ENCODE measurements at regions not wholly inside any gene's neighbourhood (a gene's known extent, or its start where the extent isn't known, plus 50 kb on each side); places are given as distances from the start of the nearest gene placed in this dataset.

- Mint-ChIP-seq H3K4me3 (no peak overlapping the region), H3K36me3 (ENCODE audit: low read depth) (no peaks in the 10 kb centered on the region)
Measured at GRCh38 chr14:100955201-100955600, 51.7 kb upstream of the RTL1 start.

GRCh38 chr14:100962494-100962893 is 59.0 kb upstream of the RTL1 start:
- Mint-ChIP-seq H3K36me3 (ENCODE audit: low read depth) (no peaks in the 10 kb centered on the region), H3K4me1 (no peaks in the 10 kb centered on the region), H3K27me3 (ENCODE audit: low read depth) (peaks cover 13% of the 10 kb centered on the region), H3K27ac (no peak overlapping the region), H3K9me3 (no peaks in the 10 kb centered on the region), H3K4me3 (no peak overlapping the region)
- no peak for TF ChIP-seq CTCF (IDR thresholded peaks at IDR 0.05; ENCODE audit: unreplicated experiment in 3 of 3)

More at GRCh38 chr14:100955201-100955600, 51.7 kb upstream of the RTL1 start:
- H3K9me3 Mint-ChIP-seq: no peaks in the 10 kb centered on the region
- no peak for TF ChIP-seq CTCF (IDR thresholded peaks at IDR 0.05; ENCODE audit: unreplicated experiment in 3 of 3)
- H3K27me3 Mint-ChIP-seq (ENCODE audit: low read depth): peaks cover 6% of the 10 kb centered on the region
- H3K27ac Mint-ChIP-seq: no peak overlapping the region
- H3K4me1 Mint-ChIP-seq: no peaks in the 10 kb centered on the region

- Mint-ChIP-seq H3K9me3 (no peaks in the 10 kb centered on the region), H3K36me3 (ENCODE audit: low read depth) (no peaks in the 10 kb centered on the region), H3K27ac (no peak overlapping the region), H3K4me3 (no peak overlapping the region), H3K27me3 (ENCODE audit: low read depth) (peaks cover 9% of the 10 kb centered on the region), H3K4me1 (no peaks in the 10 kb centered on the region)
- no peak for TF ChIP-seq CTCF (IDR thresholded peaks at IDR 0.05; ENCODE audit: unreplicated experiment in 3 of 3)
Measured at GRCh38 chr14:100965296-100965695, 61.8 kb upstream of the RTL1 start.

- H3K36me3 Mint-ChIP-seq (ENCODE audit: low read depth): no peaks in the 10 kb centered on the region
- no peak overlapping the region for H3K4me3 Mint-ChIP-seq
- H3K27me3 Mint-ChIP-seq (ENCODE audit: low read depth): peaks cover 5% of the 10 kb centered on the region
- no peak for TF ChIP-seq CTCF (IDR thresholded peaks at IDR 0.05; ENCODE audit: unreplicated experiment in 3 of 3)
- no peaks in the 10 kb centered on the region for H3K4me1 Mint-ChIP-seq
- no peaks in the 10 kb centered on the region for H3K9me3 Mint-ChIP-seq
- H3K27ac Mint-ChIP-seq: no peak overlapping the region
Measured at GRCh38 chr14:100967178-100967577, 63.7 kb upstream of the RTL1 start.

GRCh38 chr14:100967930-100968329 is 64.4 kb upstream of the RTL1 start:
- Mint-ChIP-seq H3K4me1 (no peaks in the 10 kb centered on the region), H3K27me3 (ENCODE audit: low read depth) (peaks cover 5% of the 10 kb centered on the region), H3K9me3 (no peaks in the 10 kb centered on the region), H3K36me3 (ENCODE audit: low read depth) (no peaks in the 10 kb centered on the region), H3K27ac (no peak overlapping the region), H3K4me3 (no peak overlapping the region)
- no peak for TF ChIP-seq CTCF (IDR thresholded peaks at IDR 0.05; ENCODE audit: unreplicated experiment in 3 of 3)

- Mint-ChIP-seq H3K27me3 (ENCODE audit: low read depth) (no peaks in the 10 kb centered on the region), H3K4me1 (no peaks in the 10 kb centered on the region), H3K4me3 (no peak overlapping the region), H3K27ac (no peak overlapping the region), H3K9me3 (no peaks in the 10 kb centered on the region), H3K36me3 (ENCODE audit: low read depth) (no peaks in the 10 kb centered on the region)
- no peak for TF ChIP-seq CTCF (IDR thresholded peaks at IDR 0.05; ENCODE audit: unreplicated experiment in 3 of 3)
Measured at GRCh38 chr14:100972118-100972897, 68.8 kb upstream of the RTL1 start.

Measured in nephron (organoid).